Endothelial cell of umbilical vein (primary cell): ENCODE measurements at regions not wholly inside any gene's neighbourhood (a gene's known extent, or its start where the extent isn't known, plus 50 kb on each side); places are given as distances from the start of the nearest gene placed in this dataset.

ENCODE experiments used
- BruUV-seq: library from RNA; stranded (reverse); fragments of 400-500 nt; replicated peaks from 2 replicates; lab custom pipeline; 2021; lab: Mats Ljungman, UMichigan
- CTCF ChIA-PET: fragments of 300-600, 350-600 bp; sonication (Branson Sonifier 250); formaldehyde crosslinking; loops from one replicate; lab custom pipeline; 2021; ENCODE audit warnings: antibody characterized with exemption, inconsistent platforms; lab: Charles Lee
- POLR2A ChIA-PET: fragments of 300-600, 350-600 bp; sonication (Branson Sonifier 250); formaldehyde crosslinking; loops from one replicate; lab custom pipeline; 2021; ENCODE audit warnings: antibody characterized with exemption, inconsistent platforms; lab: Charles Lee
- DNase-seq: peaks from one replicate; pipeline ENCODE4 v3.0.0-alpha.2; 2011; ENCODE audit warnings: low read depth, low spot score
- FAIRE-seq: peaks from 2 replicates; lab custom pipeline; 2011; peaks lifted over from hg19 to GRCh38; lab: Jason Lieb, UNC
- H2AFZ ChIP-seq: 2 replicates; pipeline ENCODE4 v1.6.0; 2012; ENCODE audit warnings: low read depth, low read length, control low read depth, inconsistent platforms
- H3K27ac ChIP-seq: 2 replicates; pipeline ENCODE4 v1.5.1; 2011; ENCODE audit warnings: low read depth, mild to moderate bottlenecking, control low read depth, low read length, moderate library complexity; ENCODE audit not compliant: insufficient read depth
- H3K27me3 ChIP-seq, 2 experiments: 2 replicates each; pipeline versions ENCODE4 v1.6.0 to v1.6.1; 2011; ENCODE audit warnings: low read length in 2 of 2, mixed read lengths in 1 of 2; ENCODE audit not compliant: control insufficient read depth in 2 of 2, insufficient read depth in 2 of 2
- H3K36me3 ChIP-seq, 2 experiments: 2 replicates in 1 of 2; 3 replicates in 1 of 2; pipeline ENCODE4 v1.5.1; 2011; ENCODE audit warnings: low read length in 2 of 2, mild to moderate bottlenecking in 1 of 2, moderate library complexity in 1 of 2; ENCODE audit not compliant: control insufficient read depth in 2 of 2, insufficient read depth in 2 of 2; ENCODE audit errors: extremely low read depth in 1 of 2
- H3K4me1 ChIP-seq: 3 replicates; pipeline ENCODE4 v1.5.1; 2011; ENCODE audit warnings: mild to moderate bottlenecking, low read length; ENCODE audit not compliant: control insufficient read depth, insufficient read depth; ENCODE audit errors: extremely low read depth
- H3K4me2 ChIP-seq: 2 replicates; pipeline ENCODE4 v1.6.1; 2011; ENCODE audit warnings: low read length, control low read depth, mixed read lengths; ENCODE audit not compliant: insufficient read depth
- H3K4me3 ChIP-seq, 3 experiments: fragments of 200-600 bp in 1 of 3; sonication (generic), shearing (Covaris generic) in 1 of 3; replicated peaks in 1 of 3; 2 replicates each; pipeline ENCODE4 v1.5.1; 2011 to 2016; ENCODE audit warnings: control low read depth in 3 of 3, low read length in 3 of 3, mild to moderate bottlenecking in 2 of 3, inconsistent platforms in 1 of 3, low read depth in 1 of 3, moderate library complexity in 1 of 3; ENCODE audit not compliant: insufficient read depth in 1 of 3
- H3K79me2 ChIP-seq: 2 replicates; pipeline ENCODE4 v1.6.0; 2012; ENCODE audit warnings: low read length, inconsistent platforms; ENCODE audit not compliant: control insufficient read depth, insufficient read depth
- H3K9ac ChIP-seq: replicated peaks from 2 replicates; pipeline ENCODE3; 2011; ENCODE audit warnings: low read length, control low read depth; ENCODE audit not compliant: insufficient read depth; ENCODE audit errors: extremely low read depth
- H3K9me1 ChIP-seq: replicated peaks from 3 replicates; pipeline ENCODE4 v1.6.0; 2011; ENCODE audit warnings: mild to moderate bottlenecking, low read length; ENCODE audit not compliant: control insufficient read depth, insufficient read depth; ENCODE audit errors: extremely low read depth
- H3K9me3 ChIP-seq: replicated peaks from 2 replicates; pipeline ENCODE4 v1.5.1; 2012; ENCODE audit warnings: low read length, inconsistent platforms; ENCODE audit not compliant: control insufficient read depth, insufficient read depth
- H4K20me1 ChIP-seq: replicated peaks from 2 replicates; pipeline ENCODE3; 2011; ENCODE audit warnings: mild to moderate bottlenecking, low read length; ENCODE audit not compliant: control insufficient read depth, insufficient read depth; ENCODE audit errors: extremely low read depth
- EZH2 ChIP-seq: IDR thresholded peaks from 2 replicates; pipeline ENCODE4 v1.6.1; 2012; ENCODE audit warnings: borderline replicate concordance, low read depth, mild to moderate bottlenecking, moderate library complexity, low read length, inconsistent platforms; ENCODE audit not compliant: severe bottlenecking
- FOS ChIP-seq: IDR thresholded peaks from 2 replicates; pipeline ENCODE4 v1.6.1; 2011; ENCODE audit warnings: mild to moderate bottlenecking, low read length, moderate library complexity, borderline replicate concordance; ENCODE audit not compliant: insufficient read depth
- GATA2 ChIP-seq: IDR thresholded peaks from 2 replicates; pipeline ENCODE4 v1.7.0; 2011; ENCODE audit warnings: low read depth, mild to moderate bottlenecking, moderate library complexity, mixed read lengths, low read length; ENCODE audit not compliant: insufficient read length, insufficient read depth
- JUN ChIP-seq: IDR thresholded peaks from 2 replicates; pipeline ENCODE4 v1.6.1; 2011; ENCODE audit warnings: borderline replicate concordance, low read depth; ENCODE audit not compliant: insufficient read length, insufficient read depth
- MYC ChIP-seq: IDR thresholded peaks from one replicate; pipeline ENCODE4 v1.6.1; 2011; ENCODE audit warnings: mild to moderate bottlenecking, low read depth, low read length
- POLR2A ChIP-seq: IDR thresholded peaks from 2 replicates; pipeline ENCODE4 v1.6.1; 2012; ENCODE audit warnings: low read depth, mild to moderate bottlenecking, control low read depth, low read length
- POLR2AphosphoS5 ChIP-seq: IDR thresholded peaks from 2 replicates; pipeline ENCODE4 v1.6.1; 2012; ENCODE audit warnings: low read depth, mild to moderate bottlenecking, control low read depth, low read length, moderate library complexity; ENCODE audit not compliant: insufficient read depth
- dilution Hi-C: fragments of 300-500 bp; cut with MboI; formaldehyde crosslinking; loops from one replicate; pipeline ENCODE4 v1.15.0; 2019; ENCODE audit warnings: low sequenced_read_pairs; ENCODE audit not compliant: extremely low pct_ligation_motif_present
- intact Hi-C: fragments of 100-400 bp; cut with micrococcal nuclease; formaldehyde crosslinking; loops from one replicate; pipeline ENCODE4 v1.10.0; 2022
- TF ChIP-seq, protein P1 (sequence below): IDR thresholded peaks from 2 replicates; pipeline ENCODE4 v1.6.1; 2011; ENCODE audit not compliant: insufficient read depth, insufficient read length
- TF ChIP-seq, protein P2 (sequence below), 2 donors: IDR thresholded peaks; 1 replicate in 1 of 2; 2 replicates in 1 of 2; pipeline ENCODE4 v1.5.1; 2011; ENCODE audit warnings: low read length in 2 of 2, mild to moderate bottlenecking in 2 of 2, moderate library complexity in 2 of 2, control low read depth in 1 of 2, inconsistent platforms in 1 of 2, low read depth in 1 of 2; ENCODE audit not compliant: insufficient read depth in 1 of 2; ENCODE audit errors: extremely low read depth in 1 of 2

DNA sequence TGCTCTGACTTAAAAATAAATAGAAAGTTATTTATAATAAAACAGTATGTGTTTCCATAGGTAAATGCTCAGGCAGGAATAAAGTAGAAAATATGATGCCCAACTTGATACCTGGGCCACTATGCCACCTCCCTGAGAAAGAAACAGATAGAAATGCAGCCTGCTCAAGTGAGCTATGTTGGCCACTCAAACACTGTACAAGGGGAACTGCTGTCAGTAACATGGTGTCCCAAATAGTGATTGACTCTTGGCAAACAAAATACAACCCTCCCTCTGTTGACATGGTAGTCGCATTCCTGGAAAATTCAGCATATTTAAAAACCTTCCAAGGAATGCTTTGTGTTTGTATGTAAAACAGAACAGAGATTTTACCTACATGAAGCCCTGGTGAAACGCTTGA is 66.9 kb upstream of the KCNE2 start:
- H3K36me3 ChIP-seq: no peaks in the 10 kb centered on the region
- no peaks in the 10 kb centered on the region for H3K9me3 ChIP-seq
- dilution Hi-C loops (no loop called here), intact Hi-C loops (no loop called here)
- H3K4me3 ChIP-seq: no peak overlapping the region
- ChIA-PET POLR2A (no interaction called here), CTCF (no interaction called here)
- no peak for DNase-seq
- H3K27ac ChIP-seq: no peak overlapping the region
- H3K4me1 ChIP-seq: no peaks in the 10 kb centered on the region
- TF ChIP-seq POLR2A: no peak
- TF ChIP-seq FOS: no peak
- no peak for TF ChIP-seq GATA2
- TF ChIP-seq JUN: no peak
- TF ChIP-seq, protein P1, sequence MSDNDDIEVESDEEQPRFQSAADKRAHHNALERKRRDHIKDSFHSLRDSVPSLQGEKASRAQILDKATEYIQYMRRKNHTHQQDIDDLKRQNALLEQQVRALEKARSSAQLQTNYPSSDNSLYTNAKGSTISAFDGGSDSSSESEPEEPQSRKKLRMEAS: no peak
- no peak for TF ChIP-seq EZH2
- TF ChIP-seq MYC: no peak
- TF ChIP-seq, protein P2, sequence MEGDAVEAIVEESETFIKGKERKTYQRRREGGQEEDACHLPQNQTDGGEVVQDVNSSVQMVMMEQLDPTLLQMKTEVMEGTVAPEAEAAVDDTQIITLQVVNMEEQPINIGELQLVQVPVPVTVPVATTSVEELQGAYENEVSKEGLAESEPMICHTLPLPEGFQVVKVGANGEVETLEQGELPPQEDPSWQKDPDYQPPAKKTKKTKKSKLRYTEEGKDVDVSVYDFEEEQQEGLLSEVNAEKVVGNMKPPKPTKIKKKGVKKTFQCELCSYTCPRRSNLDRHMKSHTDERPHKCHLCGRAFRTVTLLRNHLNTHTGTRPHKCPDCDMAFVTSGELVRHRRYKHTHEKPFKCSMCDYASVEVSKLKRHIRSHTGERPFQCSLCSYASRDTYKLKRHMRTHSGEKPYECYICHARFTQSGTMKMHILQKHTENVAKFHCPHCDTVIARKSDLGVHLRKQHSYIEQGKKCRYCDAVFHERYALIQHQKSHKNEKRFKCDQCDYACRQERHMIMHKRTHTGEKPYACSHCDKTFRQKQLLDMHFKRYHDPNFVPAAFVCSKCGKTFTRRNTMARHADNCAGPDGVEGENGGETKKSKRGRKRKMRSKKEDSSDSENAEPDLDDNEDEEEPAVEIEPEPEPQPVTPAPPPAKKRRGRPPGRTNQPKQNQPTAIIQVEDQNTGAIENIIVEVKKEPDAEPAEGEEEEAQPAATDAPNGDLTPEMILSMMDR (IDR thresholded peaks at IDR 0.05; ENCODE audit: extremely low read depth in 1 of 2, insufficient read depth in 1 of 2, low read depth in 1 of 2, low read length in 2 of 2): no peak
- TF ChIP-seq POLR2AphosphoS5: no peak
- H3K27me3 ChIP-seq: peaks cover 10 to 17% of the 10 kb centered on the region in 2 experiments
- no peak overlapping the region for H3K9ac ChIP-seq
- H3K4me2 ChIP-seq: no peak overlapping the region
- H4K20me1 ChIP-seq: no peaks in the 10 kb centered on the region
- H3K79me2 ChIP-seq: no peaks in the 10 kb centered on the region
- FAIRE-seq: no peak
- H2AFZ ChIP-seq: no peak overlapping the region
- no TSS peak for BruUV-seq
- no peaks in the 10 kb centered on the region for H3K9me1 ChIP-seq
